CD8-positive, alpha-beta memory T cell (primary cell): ENCODE measurements at regions not wholly inside any gene's neighbourhood (a gene's known extent, or its start where the extent isn't known, plus 50 kb on each side); places are given as distances from the start of the nearest gene placed in this dataset.
"Not testable (repeated sequence)": the region's sequence is repeated elsewhere in the genome, so short reads cannot be mapped to it uniquely, and the experiment has no call there.

Experiments
- CTCF ChIA-PET: fragments of 350-600 bp; sonication (Branson Sonifier 250); formaldehyde crosslinking; loops from one replicate; lab custom pipeline; 2021; ENCODE audit warnings: antibody characterized with exemption; lab: Charles Lee
- POLR2A ChIA-PET: fragments of 350-600 bp; sonication (Branson Sonifier 250); formaldehyde crosslinking; loops from one replicate; lab custom pipeline; 2021; ENCODE audit warnings: antibody characterized with exemption; lab: Charles Lee
- DNase-seq, 5 donors: peaks; one replicate each; pipeline versions ENCODE4 v3.0.0 to v3.0.0-alpha.2; 2020 to 2022; ENCODE audit warnings: mixed read lengths in 1 of 5
- H3K27ac ChIP-seq: one replicate; pipeline ENCODE4 v1.7.0; 2013; ENCODE audit warnings: low read depth, mild to moderate bottlenecking, low read length, moderate library complexity
- H3K27me3 ChIP-seq: 2 replicates; pipeline ENCODE4 v1.7.0; 2013; ENCODE audit warnings: low read length, mild to moderate bottlenecking; ENCODE audit not compliant: insufficient read depth, poor library complexity, severe bottlenecking
- H3K36me3 ChIP-seq: 2 replicates; pipeline ENCODE4 v1.7.0; 2013; ENCODE audit warnings: mild to moderate bottlenecking, low read length, moderate library complexity; ENCODE audit not compliant: insufficient read depth
- H3K4me1 ChIP-seq: 2 replicates; pipeline ENCODE4 v1.7.0; 2013; ENCODE audit warnings: mild to moderate bottlenecking, low read length, moderate library complexity; ENCODE audit not compliant: insufficient read depth
- H3K4me3 ChIP-seq: 2 replicates; pipeline ENCODE4 v1.7.0; 2013; ENCODE audit warnings: mild to moderate bottlenecking, low read length
- H3K9me3 ChIP-seq: 2 replicates; pipeline ENCODE4 v1.7.0; 2013; ENCODE audit warnings: mild to moderate bottlenecking, low read length
- H3K27ac Mint-ChIP-seq, 8 donors: one replicate each; pipeline ENCODE4 v1.8.0; 2020 to 2021; ENCODE audit warnings: mixed read lengths in 8 of 8, mild to moderate bottlenecking in 6 of 8, inconsistent platforms in 3 of 8, moderate library complexity in 3 of 8
- H3K27me3 Mint-ChIP-seq, 2 donors: one replicate each; pipeline ENCODE4 v1.8.0; 2020 to 2021; ENCODE audit warnings: mixed read lengths in 2 of 2, mild to moderate bottlenecking in 1 of 2, moderate library complexity in 1 of 2
- H3K36me3 Mint-ChIP-seq, 3 donors: one replicate each; pipeline ENCODE4 v1.8.0; 2020 to 2021; ENCODE audit warnings: mixed read lengths in 3 of 3, inconsistent platforms in 1 of 3, mild to moderate bottlenecking in 1 of 3
- H3K4me1 Mint-ChIP-seq, 3 donors: one replicate each; pipeline ENCODE4 v1.8.0; 2020 to 2021; ENCODE audit warnings: mixed read lengths in 3 of 3, inconsistent platforms in 1 of 3, mild to moderate bottlenecking in 1 of 3
- H3K4me3 Mint-ChIP-seq, 7 donors: one replicate each; pipeline ENCODE4 v1.8.0; 2020 to 2021; ENCODE audit warnings: mixed read lengths in 7 of 7, mild to moderate bottlenecking in 6 of 7, moderate library complexity in 4 of 7, inconsistent platforms in 2 of 7
- H3K9me3 Mint-ChIP-seq, 5 donors: one replicate each; pipeline ENCODE4 v1.8.0; 2020 to 2022; ENCODE audit warnings: mixed read lengths in 5 of 5, mild to moderate bottlenecking in 3 of 5, moderate library complexity in 2 of 5, inconsistent platforms in 1 of 5

- H3K4me3 Mint-ChIP-seq, H3K4me1 ChIP-seq, H3K27ac Mint-ChIP-seq, DNase-seq, H3K36me3 Mint-ChIP-seq, H3K9me3 ChIP-seq, H3K4me3 ChIP-seq, H3K27ac ChIP-seq, H3K36me3 ChIP-seq, H3K4me1 Mint-ChIP-seq, H3K27me3 ChIP-seq, CTCF ChIA-PET, POLR2A ChIA-PET, H3K9me3 Mint-ChIP-seq: not testable (repeated sequence)
- peaks cover 7 to 17% of the 10 kb centered on the region in 2 donors for H3K27me3 Mint-ChIP-seq
Measured at GRCh38 chr2:175840765-175841164, 161.3 kb downstream of the LNPK start.

- no peak overlapping the region for H3K4me3 ChIP-seq
- no peaks in the 10 kb centered on the region for H3K27me3 ChIP-seq
- no peaks in the 10 kb centered on the region for H3K9me3 Mint-ChIP-seq
- no peak overlapping the region for H3K4me3 Mint-ChIP-seq
- no peak overlapping the region for H3K27ac Mint-ChIP-seq
- H3K27ac ChIP-seq: no peak overlapping the region
- H3K36me3 Mint-ChIP-seq: no peaks in the 10 kb centered on the region
- DNase-seq: no peak
- POLR2A ChIA-PET: no interaction called here
- H3K4me1 Mint-ChIP-seq: no peaks in the 10 kb centered on the region
- no peaks in the 10 kb centered on the region for H3K36me3 ChIP-seq
- H3K4me1 ChIP-seq: no peaks in the 10 kb centered on the region
- peaks cover 3 to 18% of the 10 kb centered on the region in 2 donors for H3K27me3 Mint-ChIP-seq
- CTCF ChIA-PET: no interaction called here
- no peaks in the 10 kb centered on the region for H3K9me3 ChIP-seq
Measured at GRCh38 chr2:175840256-175840655, 161.8 kb downstream of the LNPK start.

GRCh38 chr2:175838979-175839378 is 163.1 kb downstream of the LNPK start:
- H3K27me3 ChIP-seq: no peaks in the 10 kb centered on the region
- ChIA-PET POLR2A (no interaction called here), CTCF (no interaction called here)
- H3K4me1 Mint-ChIP-seq: no peaks in the 10 kb centered on the region
- H3K4me3 ChIP-seq: no peak overlapping the region
- H3K4me3 Mint-ChIP-seq: no peak overlapping the region
- H3K9me3 Mint-ChIP-seq: no peaks in the 10 kb centered on the region
- H3K36me3 ChIP-seq: no peaks in the 10 kb centered on the region
- no peaks in the 10 kb centered on the region for H3K36me3 Mint-ChIP-seq
- no peak for DNase-seq
- H3K27me3 Mint-ChIP-seq: peaks cover 3 to 22% of the 10 kb centered on the region in 2 donors
- no peaks in the 10 kb centered on the region for H3K9me3 ChIP-seq
- no peaks in the 10 kb centered on the region for H3K4me1 ChIP-seq
- no peak overlapping the region for H3K27ac ChIP-seq
- H3K27ac Mint-ChIP-seq: no peak overlapping the region

GRCh38 chr2:175837046-175837445 is 165.0 kb downstream of the LNPK start:
- H3K4me3 ChIP-seq: no peak overlapping the region
- Mint-ChIP-seq H3K27ac (no peak overlapping the region), H3K27me3 (peaks cover 3 to 22% of the 10 kb centered on the region in 2 donors), H3K9me3 (no peaks in the 10 kb centered on the region), H3K4me1 (no peaks in the 10 kb centered on the region), H3K36me3 (no peaks in the 10 kb centered on the region), H3K4me3 (no peak overlapping the region)
- H3K36me3 ChIP-seq: no peaks in the 10 kb centered on the region
- H3K27me3 ChIP-seq: no peaks in the 10 kb centered on the region
- CTCF ChIA-PET: no interaction called here
- no peaks in the 10 kb centered on the region for H3K9me3 ChIP-seq
- no peaks in the 10 kb centered on the region for H3K4me1 ChIP-seq
- POLR2A ChIA-PET: no interaction called here
- H3K27ac ChIP-seq: no peak overlapping the region
- no peak for DNase-seq

- H3K27me3 ChIP-seq: no peaks in the 10 kb centered on the region
- Mint-ChIP-seq H3K27me3 (peaks cover 3 to 22% of the 10 kb centered on the region in 2 donors), H3K9me3 (no peaks in the 10 kb centered on the region), H3K4me1 (no peaks in the 10 kb centered on the region), H3K4me3 (no peak overlapping the region), H3K36me3 (no peaks in the 10 kb centered on the region), H3K27ac (no peak overlapping the region)
- ChIA-PET CTCF (no interaction called here), POLR2A (no interaction called here)
- no peak overlapping the region for H3K27ac ChIP-seq
- H3K4me3 ChIP-seq: no peak overlapping the region
- DNase-seq: no peak
- H3K4me1 ChIP-seq: no peaks in the 10 kb centered on the region
- H3K9me3 ChIP-seq: no peaks in the 10 kb centered on the region
- no peaks in the 10 kb centered on the region for H3K36me3 ChIP-seq
Measured at GRCh38 chr2:175836361-175836760, 165.7 kb downstream of the LNPK start.

- no peaks in the 10 kb centered on the region for H3K9me3 ChIP-seq
- ChIA-PET CTCF (no interaction called here), POLR2A (no interaction called here)
- Mint-ChIP-seq H3K9me3 (no peaks in the 10 kb centered on the region), H3K27ac (no peak overlapping the region), H3K4me3 (no peak overlapping the region), H3K27me3 (peaks cover under 1 to 18% of the 10 kb centered on the region in 2 donors), H3K4me1 (no peaks in the 10 kb centered on the region), H3K36me3 (no peaks in the 10 kb centered on the region)
- DNase-seq: no peak
- no peak overlapping the region for H3K4me3 ChIP-seq
- no peaks in the 10 kb centered on the region for H3K27me3 ChIP-seq
- no peaks in the 10 kb centered on the region for H3K4me1 ChIP-seq
- no peaks in the 10 kb centered on the region for H3K36me3 ChIP-seq
- no peak overlapping the region for H3K27ac ChIP-seq
Measured at GRCh38 chr2:175834477-175834876, 167.6 kb downstream of the LNPK start.

GRCh38 chr2:175832866-175833265 is 169.2 kb downstream of the LNPK start:
- Mint-ChIP-seq H3K4me1 (no peaks in the 10 kb centered on the region), H3K9me3 (no peaks in the 10 kb centered on the region), H3K27me3 (peaks cover 0 to 11% of the 10 kb centered on the region in 2 donors), H3K36me3 (no peaks in the 10 kb centered on the region), H3K4me3 (no peak overlapping the region), H3K27ac (no peak overlapping the region)
- no peak overlapping the region for H3K27ac ChIP-seq
- CTCF ChIA-PET: no interaction called here
- H3K4me1 ChIP-seq: no peaks in the 10 kb centered on the region
- no peaks in the 10 kb centered on the region for H3K9me3 ChIP-seq
- H3K27me3 ChIP-seq: no peaks in the 10 kb centered on the region
- DNase-seq: no peak
- POLR2A ChIA-PET: no interaction called here
- H3K4me3 ChIP-seq: no peak overlapping the region
- H3K36me3 ChIP-seq: no peaks in the 10 kb centered on the region

GRCh38 chr2:175829741-175830140 is 172.3 kb downstream of the LNPK start:
- no peaks in the 10 kb centered on the region for H3K36me3 ChIP-seq
- Mint-ChIP-seq H3K27me3 (peaks cover 0 to 20% of the 10 kb centered on the region in 2 donors), H3K9me3 (no peaks in the 10 kb centered on the region), H3K36me3 (no peaks in the 10 kb centered on the region), H3K4me3 (no peak overlapping the region), H3K4me1 (no peaks in the 10 kb centered on the region), H3K27ac (no peak overlapping the region)
- DNase-seq: no peak
- no peaks in the 10 kb centered on the region for H3K9me3 ChIP-seq
- no peaks in the 10 kb centered on the region for H3K4me1 ChIP-seq
- ChIA-PET POLR2A (no interaction called here), CTCF (no interaction called here)
- no peak overlapping the region for H3K4me3 ChIP-seq
- H3K27ac ChIP-seq: no peak overlapping the region
- H3K27me3 ChIP-seq: no peaks in the 10 kb centered on the region

- H3K4me3 Mint-ChIP-seq: no peak overlapping the region
- CTCF ChIA-PET: no interaction called here
- H3K36me3 ChIP-seq: no peaks in the 10 kb centered on the region
Measured at GRCh38 chr2:175827856-175828255, 174.2 kb downstream of the LNPK start.

More at GRCh38 chr2:175827856-175828255, 174.2 kb downstream of the LNPK start:
- H3K27me3 Mint-ChIP-seq: peaks cover 0 to 18% of the 10 kb centered on the region in 2 donors
- H3K36me3 Mint-ChIP-seq: no peaks in the 10 kb centered on the region
- POLR2A ChIA-PET: no interaction called here
- no peak for DNase-seq
- no peaks in the 10 kb centered on the region for H3K27me3 ChIP-seq
- no peak overlapping the region for H3K27ac ChIP-seq
- H3K4me3 ChIP-seq: no peak overlapping the region
- H3K9me3 Mint-ChIP-seq: no peaks in the 10 kb centered on the region
- no peaks in the 10 kb centered on the region for H3K4me1 Mint-ChIP-seq
- H3K27ac Mint-ChIP-seq: no peak overlapping the region
- H3K4me1 ChIP-seq: no peaks in the 10 kb centered on the region
- no peaks in the 10 kb centered on the region for H3K9me3 ChIP-seq
